ENCODE measurements at regions not wholly inside any gene's neighbourhood (a gene's known extent, or its start where the extent isn't known, plus 50 kb on each side); places are given as distances from the start of the nearest gene placed in this dataset.
A peak's percentile ranks its signal among the peaks of the same experiment; 100 is the strongest.

- FAIRE-seq (no peak), DNase-seq (ENCODE audit: low read depth) (no peak)
- Histone ChIP-seq H3K4me3 (ENCODE audit: low read depth, low read length) (no peak overlapping the region), H3K27me3 (ENCODE audit: control insufficient read depth, insufficient read depth, low read length) (no peaks in the 10 kb centered on the region), H3K36me3 (ENCODE audit: control insufficient read depth, insufficient read depth, low read length) (no peaks in the 10 kb centered on the region)
- TF ChIP-seq, protein P1, sequence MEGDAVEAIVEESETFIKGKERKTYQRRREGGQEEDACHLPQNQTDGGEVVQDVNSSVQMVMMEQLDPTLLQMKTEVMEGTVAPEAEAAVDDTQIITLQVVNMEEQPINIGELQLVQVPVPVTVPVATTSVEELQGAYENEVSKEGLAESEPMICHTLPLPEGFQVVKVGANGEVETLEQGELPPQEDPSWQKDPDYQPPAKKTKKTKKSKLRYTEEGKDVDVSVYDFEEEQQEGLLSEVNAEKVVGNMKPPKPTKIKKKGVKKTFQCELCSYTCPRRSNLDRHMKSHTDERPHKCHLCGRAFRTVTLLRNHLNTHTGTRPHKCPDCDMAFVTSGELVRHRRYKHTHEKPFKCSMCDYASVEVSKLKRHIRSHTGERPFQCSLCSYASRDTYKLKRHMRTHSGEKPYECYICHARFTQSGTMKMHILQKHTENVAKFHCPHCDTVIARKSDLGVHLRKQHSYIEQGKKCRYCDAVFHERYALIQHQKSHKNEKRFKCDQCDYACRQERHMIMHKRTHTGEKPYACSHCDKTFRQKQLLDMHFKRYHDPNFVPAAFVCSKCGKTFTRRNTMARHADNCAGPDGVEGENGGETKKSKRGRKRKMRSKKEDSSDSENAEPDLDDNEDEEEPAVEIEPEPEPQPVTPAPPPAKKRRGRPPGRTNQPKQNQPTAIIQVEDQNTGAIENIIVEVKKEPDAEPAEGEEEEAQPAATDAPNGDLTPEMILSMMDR (IDR thresholded peaks at IDR 0.05; ENCODE audit: insufficient read depth, low read length, severe bottlenecking) = no peak
These were observed 556.6 kb downstream of the DOK5 start for GRCh38 chr20:55031971-55032370.

- no peaks in the 10 kb centered on the region for H3K27me3 ChIP-seq (ENCODE audit: control insufficient read depth, insufficient read depth, low read length)
- DNase-seq (ENCODE audit: low read depth) (no peak), FAIRE-seq (no peak)
- no peak overlapping the region for H3K4me3 ChIP-seq (ENCODE audit: low read depth, low read length)
- no peaks in the 10 kb centered on the region for H3K36me3 ChIP-seq (ENCODE audit: control insufficient read depth, insufficient read depth, low read length)
- TF ChIP-seq, protein P1 (IDR thresholded peaks at IDR 0.05; ENCODE audit: insufficient read depth, low read length, severe bottlenecking) = no peak
These were observed 539.4 kb downstream of the DOK5 start for GRCh38 chr20:55014766-55015165.

DNA sequence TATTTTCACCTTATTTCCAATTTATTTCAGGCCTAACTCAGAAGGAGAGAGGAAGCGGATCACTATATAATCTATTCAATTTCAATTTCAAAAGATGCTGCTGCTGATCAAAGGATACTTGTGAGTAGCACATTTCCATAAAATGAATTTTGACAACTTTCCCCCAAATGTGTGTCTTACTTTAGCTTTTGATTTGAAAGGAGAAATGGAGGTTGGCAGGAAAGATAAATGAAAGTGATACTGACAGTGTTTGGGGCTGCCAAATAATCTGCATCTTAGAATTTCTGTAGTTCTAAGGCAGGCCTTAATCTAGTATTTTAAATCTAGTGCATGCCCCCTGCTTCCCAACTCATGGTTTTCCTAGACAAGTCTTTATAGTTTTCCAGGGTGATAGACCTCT lies 535.4 kb downstream of the DOK5 start:
- Histone ChIP-seq H3K36me3 (ENCODE audit: control insufficient read depth, insufficient read depth, low read length) (no peaks in the 10 kb centered on the region), H3K27me3 (ENCODE audit: control insufficient read depth, insufficient read depth, low read length) (no peaks in the 10 kb centered on the region), H3K4me3 (ENCODE audit: low read depth, low read length) (no peak overlapping the region)
- no peak for DNase-seq (ENCODE audit: low read depth)
- FAIRE-seq = no peak
- TF ChIP-seq, protein P1 (IDR thresholded peaks at IDR 0.05; ENCODE audit: insufficient read depth, low read length, severe bottlenecking) = no peak

- no peaks in the 10 kb centered on the region for H3K27me3 ChIP-seq (ENCODE audit: control insufficient read depth, insufficient read depth, low read length)
- TF ChIP-seq, protein P1 (IDR thresholded peaks at IDR 0.05; ENCODE audit: insufficient read depth, low read length, severe bottlenecking) = no peak
- no peak for FAIRE-seq
These were observed 533.7 kb downstream of the DOK5 start for GRCh38 chr20:55009066-55009465.

DNA sequence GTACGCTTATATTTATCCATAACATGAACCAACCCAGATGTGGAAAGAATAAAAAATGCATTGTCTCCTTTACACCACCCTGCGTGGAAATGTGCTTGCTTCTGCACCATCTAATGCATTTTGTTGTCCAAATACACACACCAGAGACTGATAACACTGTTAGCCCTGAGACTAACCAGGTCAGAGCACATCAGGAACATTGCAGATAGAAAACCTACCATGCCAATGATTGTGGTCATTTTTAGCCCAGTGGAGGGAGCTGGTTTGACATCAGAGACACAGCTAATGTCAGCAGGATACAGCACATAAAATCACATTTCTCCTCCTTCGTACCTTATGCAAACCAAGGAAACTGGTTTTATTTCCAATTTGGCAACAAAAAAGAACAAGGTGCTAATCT lies 528.7 kb downstream of the DOK5 start:
- TF ChIP-seq, protein P1 (IDR thresholded peaks at IDR 0.05; ENCODE audit: insufficient read depth, low read length, severe bottlenecking) = no peak
- FAIRE-seq = no peak

More at GRCh38 chr20:55009066-55009465, 533.7 kb downstream of the DOK5 start:
- Histone ChIP-seq H3K4me3 (ENCODE audit: low read depth, low read length) (no peak overlapping the region), H3K36me3 (ENCODE audit: control insufficient read depth, insufficient read depth, low read length) (no peaks in the 10 kb centered on the region)
- no peak for DNase-seq (ENCODE audit: low read depth)

DNA sequence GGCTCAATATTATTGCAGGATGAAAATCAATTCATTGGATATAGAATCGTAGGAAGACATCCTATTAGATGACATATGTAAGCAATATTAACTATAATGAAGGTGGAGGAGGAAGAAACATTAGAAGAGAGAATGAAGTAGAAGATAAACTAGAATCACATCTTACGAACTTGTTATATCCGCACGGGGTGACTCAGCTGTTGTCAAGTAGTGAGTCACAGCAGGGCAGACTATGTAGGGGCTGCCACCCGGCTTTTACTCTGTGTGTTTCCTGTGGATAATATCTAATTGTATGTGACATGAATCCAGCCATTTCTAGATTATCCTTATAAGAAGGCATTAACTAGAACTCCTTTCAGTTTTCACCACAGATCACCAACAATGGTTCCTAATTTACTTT lies 520.2 kb downstream of the DOK5 start:
- FAIRE-seq = no peak
- H3K27me3 ChIP-seq (ENCODE audit: control insufficient read depth, insufficient read depth, low read length) = no peaks in the 10 kb centered on the region

More for the DNA sequence above, 528.7 kb downstream of the DOK5 start:
- Histone ChIP-seq H3K36me3 (ENCODE audit: control insufficient read depth, insufficient read depth, low read length) (no peaks in the 10 kb centered on the region), H3K27me3 (ENCODE audit: control insufficient read depth, insufficient read depth, low read length) (no peaks in the 10 kb centered on the region), H3K4me3 (ENCODE audit: low read depth, low read length) (no peak overlapping the region)
- DNase-seq (ENCODE audit: low read depth) = no peak

More for the DNA sequence above, 520.2 kb downstream of the DOK5 start:
- Histone ChIP-seq H3K4me3 (ENCODE audit: low read depth, low read length) (no peak overlapping the region), H3K36me3 (ENCODE audit: control insufficient read depth, insufficient read depth, low read length) (no peaks in the 10 kb centered on the region)
- DNase-seq (ENCODE audit: low read depth) = peak; percentile 20
- TF ChIP-seq, protein P1 (IDR thresholded peaks at IDR 0.05; ENCODE audit: insufficient read depth, low read length, severe bottlenecking) = no peak

Data from bronchial epithelial cell (primary cell).